ENCODE measurements at regions not wholly inside any gene's neighbourhood (a gene's known extent, or its start where the extent isn't known, plus 50 kb on each side); places are given as distances from the start of the nearest gene placed in this dataset.

DNA sequence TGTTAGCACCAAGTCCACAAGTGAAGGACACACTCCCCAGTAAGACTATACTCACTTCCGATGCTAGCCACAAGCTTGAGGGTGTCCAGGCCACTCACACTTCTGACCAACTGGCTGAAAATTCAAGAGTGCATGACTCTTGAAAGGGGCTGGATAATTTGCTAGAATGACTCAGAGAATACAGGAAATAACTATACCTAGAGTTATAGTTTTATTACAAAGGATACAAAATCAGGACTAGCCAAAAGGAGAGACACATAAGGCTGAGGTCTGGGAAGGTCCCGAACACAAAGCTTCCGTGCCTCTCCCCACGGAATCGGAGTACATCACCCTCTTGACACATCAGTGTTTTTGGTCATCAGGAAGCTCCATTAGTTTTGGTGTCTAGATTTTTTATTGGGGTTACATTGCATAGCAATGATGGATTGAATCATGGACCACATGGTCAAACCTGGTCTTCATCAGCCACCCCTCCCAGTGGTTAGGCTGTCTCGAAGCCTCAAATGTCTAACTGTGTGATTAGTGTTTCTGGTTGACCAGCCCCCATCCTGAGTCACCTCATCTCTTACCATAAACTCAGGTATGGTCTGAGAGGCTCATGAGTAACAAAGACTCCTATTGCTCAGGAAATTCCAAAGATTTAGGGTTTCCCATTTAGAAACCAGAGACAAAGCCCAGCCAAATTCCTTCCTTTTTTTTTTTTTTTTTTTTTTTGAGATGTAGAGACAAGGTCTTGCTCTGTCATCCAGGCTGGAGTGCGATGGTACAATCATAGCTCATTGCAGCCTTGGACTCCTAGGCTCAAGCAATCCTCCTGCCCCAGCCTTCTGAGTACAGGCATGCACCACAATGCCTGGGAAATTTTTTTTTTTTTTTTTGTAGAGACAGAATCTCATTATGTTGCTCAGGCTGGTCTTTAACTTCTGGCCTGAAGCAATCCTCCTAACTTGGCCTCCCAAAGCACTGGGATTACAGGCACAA lies 472.0 kb upstream of the TBX3 start:
- TF ChIP-seq GATA2 (IDR thresholded peaks at IDR 0.05; ENCODE audit: low read depth, low read length): no peak
- TF ChIP-seq GATA3 (IDR thresholded peaks at IDR 0.05; ENCODE audit: low read depth, low read length): no peak
